22Rv1 (cell line): ENCODE measurements at regions not wholly inside any gene's neighbourhood (a gene's known extent, or its start where the extent isn't known, plus 50 kb on each side); places are given as distances from the start of the nearest gene placed in this dataset.

Source experiments
- CTCF ChIP-seq: fragments of 450-650 bp; IDR thresholded peaks from 2 replicates; pipeline ENCODE4 v1.5.1; 2017; ENCODE audit warnings: mild to moderate bottlenecking
- ZFX ChIP-seq: fragments of 450-650 bp; IDR thresholded peaks from 2 replicates; pipeline ENCODE4 v1.6.1; 2017; ENCODE audit warnings: antibody characterized with exemption, borderline replicate concordance

DNA sequence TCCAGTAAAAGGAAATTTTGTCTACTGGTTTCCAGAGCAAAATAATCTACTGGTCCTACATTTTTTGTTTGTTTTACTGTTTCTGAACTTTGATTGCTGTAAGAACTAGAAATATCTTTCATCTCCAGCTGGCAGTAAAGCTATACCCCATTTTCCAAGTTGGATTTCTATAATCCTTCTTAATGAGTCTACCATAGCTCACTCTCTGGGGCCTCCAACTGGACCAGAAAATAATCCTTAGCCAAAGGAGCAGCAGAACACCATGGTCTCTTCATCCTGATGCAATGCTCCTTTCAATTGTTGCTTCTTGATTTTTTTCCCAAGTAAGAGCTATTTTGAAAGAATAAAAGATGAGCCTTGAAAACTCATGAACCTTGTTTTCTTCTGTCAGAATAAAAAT lies 110.0 kb upstream of the COL11A1 start:
- TF ChIP-seq CTCF (no peak), ZFX (no peak)
